Activated T-helper 2 cell treated with anti-CD3 and anti-CD28 coated beads, Interferon-gamma antibody, Interleukin-2, Interleukin-4, amounts not matched to agents 10 μg/mL and 5 μg/mL and 100 μg/mL, durations not matched to agents 14 hours and 24 hours and 36 hours (primary cell): ENCODE measurements at regions not wholly inside any gene's neighbourhood (a gene's known extent, or its start where the extent isn't known, plus 50 kb on each side); places are given as distances from the start of the nearest gene placed in this dataset.
"Not testable (repeated sequence)": the region's sequence is repeated elsewhere in the genome, so short reads cannot be mapped to it uniquely, and the experiment has no call there.

ENCODE experiments used
- DNase-seq: peaks from one replicate; pipeline ENCODE4 v3.0.0; 2021; ENCODE audit warnings: low spot score
- H3K27ac Mint-ChIP-seq: one replicate; pipeline ENCODE4 v1.8.0; 2021; ENCODE audit warnings: mixed read lengths
- H3K27me3 Mint-ChIP-seq: one replicate; pipeline ENCODE4 v1.8.0; 2021; ENCODE audit warnings: low read depth, mixed read lengths
- H3K36me3 Mint-ChIP-seq: one replicate; pipeline ENCODE4 v1.8.0; 2021; ENCODE audit warnings: low read depth, mixed read lengths
- H3K4me1 Mint-ChIP-seq: one replicate; pipeline ENCODE4 v1.8.0; 2021; ENCODE audit warnings: low read depth, mixed read lengths
- H3K4me3 Mint-ChIP-seq: one replicate; pipeline ENCODE4 v1.8.0; 2021; ENCODE audit warnings: low read depth, mild to moderate bottlenecking, moderate library complexity, mixed read lengths
- H3K9me3 Mint-ChIP-seq: one replicate; pipeline ENCODE4 v1.8.0; 2021; ENCODE audit warnings: mixed read lengths
- intact Hi-C: fragments of 100-400 bp; cut with micrococcal nuclease; formaldehyde crosslinking; loops from one replicate; pipeline ENCODE4 v1.15.1; 2023

DNA sequence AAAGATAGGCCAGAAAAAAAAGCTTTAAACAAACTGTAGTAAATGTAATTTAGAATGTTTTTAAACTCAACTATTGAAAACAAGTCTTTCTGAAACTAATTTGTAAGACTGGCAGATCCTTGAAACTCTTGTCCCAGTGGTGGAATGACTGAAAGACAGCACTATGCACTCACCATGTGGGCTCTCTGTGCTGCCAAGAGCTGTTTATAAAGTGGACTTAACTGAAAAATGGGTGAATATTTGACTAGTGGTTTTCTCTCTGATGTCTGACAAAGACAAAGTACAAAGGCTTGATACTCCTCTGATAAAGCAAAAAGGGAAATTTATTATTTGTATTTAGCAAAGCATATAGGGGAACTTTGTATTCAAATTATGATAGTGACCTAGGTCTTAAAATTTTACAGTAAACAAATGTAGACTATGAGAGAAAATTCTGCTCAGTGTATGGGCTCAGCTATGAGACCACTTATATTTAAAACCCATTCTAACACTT lies 635.4 kb downstream of the NR2F1-AS1 start:
- Mint-ChIP-seq H3K27ac (no peak overlapping the region), H3K4me1 (no peaks in the 10 kb centered on the region), H3K27me3 (no peaks in the 10 kb centered on the region), H3K36me3 (no peaks in the 10 kb centered on the region), H3K4me3 (no peak overlapping the region), H3K9me3 (peaks cover 9% of the 10 kb centered on the region)
- intact Hi-C loops, result no loop called here
- DNase-seq, result no peak

DNA sequence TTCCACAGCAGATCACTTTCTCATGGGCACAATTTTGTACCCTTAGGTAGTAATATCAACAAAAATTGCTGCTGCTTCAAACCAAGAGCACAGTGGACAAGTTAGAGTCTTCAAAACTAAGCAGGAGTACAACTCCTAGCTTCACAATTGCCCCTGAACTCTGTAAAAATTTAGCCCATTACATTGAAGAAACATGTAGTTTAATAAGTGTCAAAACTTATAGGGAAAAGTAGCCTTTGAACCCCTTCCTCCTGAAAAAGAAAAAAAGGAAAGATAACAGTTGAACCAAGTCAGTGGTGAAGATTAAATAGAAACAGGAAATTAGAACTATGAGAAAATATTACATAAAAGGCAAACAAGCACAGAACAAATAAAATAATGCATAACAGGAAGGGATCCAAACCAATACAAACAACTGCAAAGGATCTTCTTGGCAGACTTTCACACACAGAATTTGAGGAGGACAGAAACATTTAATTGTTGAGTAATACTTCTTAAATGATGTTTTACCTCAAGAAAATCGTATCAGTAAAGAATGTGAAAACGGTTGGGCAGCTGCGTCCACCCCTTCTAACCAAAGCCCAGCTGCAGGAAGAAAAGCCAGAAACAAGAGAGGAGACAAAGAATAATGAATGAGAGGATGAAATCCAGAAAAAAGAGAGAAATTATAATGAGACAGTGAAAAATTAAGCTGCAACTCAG lies 636.0 kb downstream of the NR2F1-AS1 start:
- Mint-ChIP-seq H3K36me3 (no peaks in the 10 kb centered on the region), H3K4me3 (no peak overlapping the region)

DNA sequence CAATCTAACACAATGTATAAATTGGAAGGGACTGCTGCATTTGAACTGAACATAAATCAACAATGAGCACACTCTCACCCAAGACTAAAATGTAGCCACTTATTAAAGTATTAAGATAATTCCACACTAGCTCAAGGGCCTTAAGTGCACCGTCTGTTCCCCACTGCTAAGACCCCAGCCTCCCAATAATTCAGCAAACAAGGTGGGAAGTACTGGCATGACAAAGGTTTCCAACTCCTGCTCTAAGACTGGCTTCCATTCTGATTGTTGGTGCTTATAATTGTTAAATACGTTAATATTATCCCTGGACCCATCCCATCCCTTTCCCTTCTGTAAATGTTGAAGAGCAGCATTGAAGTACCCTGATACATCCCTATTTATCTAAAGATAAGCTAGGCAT lies 636.7 kb downstream of the NR2F1-AS1 start:
- intact Hi-C loops, result no loop called here
- no peak overlapping the region for H3K27ac Mint-ChIP-seq
- no peaks in the 10 kb centered on the region for H3K27me3 Mint-ChIP-seq
- no peak for DNase-seq
- no peaks in the 10 kb centered on the region for H3K36me3 Mint-ChIP-seq
- H3K4me1 Mint-ChIP-seq, result no peaks in the 10 kb centered on the region
- H3K4me3 Mint-ChIP-seq, result no peak overlapping the region
- peaks cover 4% of the 10 kb centered on the region for H3K9me3 Mint-ChIP-seq

More for the DNA sequence above, 636.0 kb downstream of the NR2F1-AS1 start:
- DNase-seq, result no peak
- intact Hi-C loops, result no loop called here
- H3K27ac Mint-ChIP-seq, result no peak overlapping the region
- H3K27me3 Mint-ChIP-seq, result no peaks in the 10 kb centered on the region
- no peaks in the 10 kb centered on the region for H3K4me1 Mint-ChIP-seq
- H3K9me3 Mint-ChIP-seq, result peaks cover 7% of the 10 kb centered on the region

DNA sequence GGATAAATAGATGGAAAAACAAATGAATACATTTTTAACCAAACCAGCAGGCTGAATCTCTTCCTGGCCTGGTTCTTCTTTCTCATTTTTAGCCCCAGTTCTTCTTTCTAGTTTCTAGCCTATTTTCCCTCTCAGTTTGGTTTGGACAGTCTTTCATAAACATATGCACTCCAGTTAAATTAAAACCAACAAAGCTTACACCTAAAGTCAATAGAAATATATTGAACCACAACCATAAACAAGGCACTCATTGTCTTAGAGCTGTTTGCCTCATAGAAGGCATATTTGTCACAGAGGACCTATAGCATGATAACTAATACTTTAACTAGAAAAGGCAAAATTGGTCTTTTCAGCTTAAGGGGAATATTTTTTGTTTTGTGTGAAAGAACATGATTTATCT lies 638.3 kb downstream of the NR2F1-AS1 start:
- H3K27me3 Mint-ChIP-seq, result no peaks in the 10 kb centered on the region
- no peak for DNase-seq
- H3K36me3 Mint-ChIP-seq, result no peaks in the 10 kb centered on the region
- H3K27ac Mint-ChIP-seq, result no peak overlapping the region
- H3K4me1 Mint-ChIP-seq, result no peaks in the 10 kb centered on the region
- no peak overlapping the region for H3K4me3 Mint-ChIP-seq
- no peaks in the 10 kb centered on the region for H3K9me3 Mint-ChIP-seq
- intact Hi-C loops, result no loop called here

DNA sequence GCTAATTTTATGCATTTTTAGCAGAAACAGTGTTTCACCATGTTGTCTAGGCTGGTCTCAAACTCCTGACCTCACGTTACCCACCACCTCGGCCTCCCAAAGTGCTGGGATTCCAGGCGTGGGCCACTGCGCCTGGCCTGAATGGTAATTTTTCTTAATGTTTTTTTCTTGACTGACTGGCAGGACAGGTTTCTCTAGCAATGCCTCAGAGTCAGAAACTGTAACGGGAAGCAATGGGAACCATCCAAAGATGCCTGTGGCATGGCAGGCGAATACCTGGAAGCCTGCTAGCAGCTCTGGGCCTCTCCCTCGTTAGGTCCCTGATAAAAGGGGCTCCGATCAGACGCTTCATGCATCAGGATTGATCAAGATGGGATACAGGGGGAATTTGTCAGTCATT lies 639.2 kb downstream of the NR2F1-AS1 start:
- Mint-ChIP-seq H3K9me3 (no peaks in the 10 kb centered on the region), H3K36me3 (no peaks in the 10 kb centered on the region), H3K4me1 (no peaks in the 10 kb centered on the region), H3K27me3 (no peaks in the 10 kb centered on the region), H3K4me3 (no peak overlapping the region), H3K27ac (no peak overlapping the region)
- no peak for DNase-seq
- intact Hi-C loops, result no loop called here

DNA sequence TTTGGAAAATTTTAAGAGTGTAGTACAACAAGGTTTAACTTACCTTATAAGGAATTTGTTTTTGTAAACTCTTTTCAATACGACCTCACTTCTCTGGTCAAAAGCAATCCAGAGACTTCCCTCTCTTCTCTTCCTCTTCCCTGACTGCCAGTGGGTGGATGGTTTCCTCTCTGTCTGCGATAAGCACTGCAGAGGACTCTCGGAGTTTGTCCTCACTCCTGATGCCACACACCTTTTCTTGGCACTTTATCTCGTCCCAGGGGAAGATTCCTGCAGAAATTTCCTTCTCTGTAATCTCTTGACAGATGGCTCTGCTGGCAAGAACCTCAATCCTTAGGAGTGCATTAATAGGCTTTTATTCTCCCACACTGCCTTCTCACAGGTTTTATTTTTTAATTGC lies 641.6 kb downstream of the NR2F1-AS1 start:
- H3K27ac Mint-ChIP-seq, result no peak overlapping the region
- H3K4me3 Mint-ChIP-seq, result no peak overlapping the region

DNA sequence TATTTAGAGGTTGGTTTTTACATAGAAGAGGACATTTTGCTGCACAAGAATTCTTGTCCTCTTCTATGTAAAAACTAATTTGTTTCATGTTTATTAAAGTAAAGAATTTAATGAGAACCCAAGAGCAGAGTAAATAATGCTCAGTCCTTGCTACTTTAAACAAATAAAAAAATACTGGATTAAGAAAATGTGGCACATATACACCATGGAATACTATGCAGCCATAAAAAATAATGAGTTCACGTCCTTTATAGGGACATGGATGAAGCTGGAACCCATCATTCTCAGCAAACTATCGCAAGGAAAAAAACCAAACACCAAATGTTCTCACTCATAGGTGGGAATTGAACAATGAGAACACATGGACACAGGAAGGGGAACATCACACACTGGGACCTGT lies 643.6 kb downstream of the NR2F1-AS1 start:
- H3K4me1 Mint-ChIP-seq, H3K27ac Mint-ChIP-seq, H3K36me3 Mint-ChIP-seq, DNase-seq, H3K9me3 Mint-ChIP-seq, intact Hi-C loops, H3K4me3 Mint-ChIP-seq, H3K27me3 Mint-ChIP-seq: not testable (repeated sequence)

More for the DNA sequence above, 641.6 kb downstream of the NR2F1-AS1 start:
- Mint-ChIP-seq H3K4me1 (no peaks in the 10 kb centered on the region), H3K9me3 (no peaks in the 10 kb centered on the region), H3K27me3 (no peaks in the 10 kb centered on the region), H3K36me3 (no peaks in the 10 kb centered on the region)
- intact Hi-C loops, result no loop called here
- DNase-seq, result no peak

DNA sequence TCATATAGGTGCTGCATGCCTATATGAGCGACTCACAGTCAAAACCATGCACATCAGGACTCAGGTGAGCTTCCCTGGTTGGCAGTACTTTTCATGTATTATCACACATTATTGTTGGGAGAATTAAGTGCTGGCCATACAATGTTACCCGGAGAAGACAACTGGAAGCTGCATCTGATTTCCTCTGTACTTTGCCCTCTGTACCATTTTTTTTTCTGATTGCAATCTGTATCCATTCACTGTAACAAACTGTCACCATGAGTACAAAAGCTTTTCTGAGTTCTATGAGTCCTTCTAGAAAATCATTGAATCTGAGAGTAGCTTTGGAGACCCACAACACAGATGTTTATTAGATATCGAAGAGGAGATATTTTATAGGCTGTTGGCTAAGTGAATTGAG lies 651.0 kb downstream of the NR2F1-AS1 start:
- Mint-ChIP-seq H3K27me3 (no peaks in the 10 kb centered on the region), H3K4me1 (no peaks in the 10 kb centered on the region), H3K4me3 (no peak overlapping the region), H3K9me3 (no peaks in the 10 kb centered on the region), H3K27ac (no peak overlapping the region), H3K36me3 (no peaks in the 10 kb centered on the region)
- intact Hi-C loops, result no loop called here
- DNase-seq, result no peak

DNA sequence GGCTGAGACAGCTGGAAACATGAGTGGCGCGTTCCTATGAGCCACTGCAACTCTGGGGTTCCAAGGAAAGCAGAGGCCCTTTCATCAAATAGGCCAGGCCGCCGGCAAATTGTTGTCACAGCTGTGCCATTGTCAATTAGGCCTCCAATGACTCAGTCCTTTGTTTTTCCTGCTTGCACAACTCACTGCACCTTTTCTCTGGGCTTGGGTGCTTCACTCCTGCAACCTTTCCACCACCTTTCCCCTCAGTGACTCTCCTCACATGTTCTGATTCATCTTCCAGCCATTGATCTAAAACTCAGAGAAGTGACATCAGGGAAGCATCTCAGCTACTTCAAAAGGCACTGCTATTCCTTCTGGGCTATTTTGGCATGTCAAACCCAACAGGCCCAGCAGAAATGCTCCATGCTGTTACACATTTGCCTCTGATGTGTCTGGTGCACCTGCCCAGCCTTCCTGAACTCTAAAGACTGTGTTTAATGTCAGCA lies 653.7 kb downstream of the NR2F1-AS1 start:
- DNase-seq, result no peak
- Mint-ChIP-seq H3K36me3 (no peaks in the 10 kb centered on the region), H3K27ac (no peak overlapping the region), H3K9me3 (no peaks in the 10 kb centered on the region), H3K4me3 (no peak overlapping the region), H3K27me3 (no peaks in the 10 kb centered on the region), H3K4me1 (no peaks in the 10 kb centered on the region)
- intact Hi-C loops, result no loop called here

DNA sequence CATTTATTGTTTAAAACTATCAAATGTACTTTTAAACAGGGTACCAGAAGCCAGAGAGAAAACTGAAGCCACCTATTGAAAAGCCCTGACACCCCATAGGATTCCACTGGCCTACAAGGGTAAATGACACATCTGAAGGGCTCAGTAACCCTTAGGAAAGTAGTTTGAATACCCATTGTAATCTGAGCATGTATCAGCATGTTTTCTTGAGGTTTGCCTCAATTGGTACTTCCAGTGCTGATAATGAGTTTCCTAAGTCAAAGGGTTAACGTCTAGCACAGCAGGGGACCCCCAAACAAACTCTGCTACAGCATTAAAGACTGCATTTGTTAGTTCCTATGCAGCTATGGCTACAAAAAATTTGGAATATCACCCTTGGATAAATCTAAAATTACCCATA lies 657.1 kb downstream of the NR2F1-AS1 start:
- Mint-ChIP-seq H3K27me3 (no peaks in the 10 kb centered on the region), H3K27ac (no peak overlapping the region), H3K9me3 (no peaks in the 10 kb centered on the region), H3K4me1 (no peaks in the 10 kb centered on the region), H3K36me3 (no peaks in the 10 kb centered on the region), H3K4me3 (no peak overlapping the region)
- no peak for DNase-seq
- intact Hi-C loops, result no loop called here

DNA sequence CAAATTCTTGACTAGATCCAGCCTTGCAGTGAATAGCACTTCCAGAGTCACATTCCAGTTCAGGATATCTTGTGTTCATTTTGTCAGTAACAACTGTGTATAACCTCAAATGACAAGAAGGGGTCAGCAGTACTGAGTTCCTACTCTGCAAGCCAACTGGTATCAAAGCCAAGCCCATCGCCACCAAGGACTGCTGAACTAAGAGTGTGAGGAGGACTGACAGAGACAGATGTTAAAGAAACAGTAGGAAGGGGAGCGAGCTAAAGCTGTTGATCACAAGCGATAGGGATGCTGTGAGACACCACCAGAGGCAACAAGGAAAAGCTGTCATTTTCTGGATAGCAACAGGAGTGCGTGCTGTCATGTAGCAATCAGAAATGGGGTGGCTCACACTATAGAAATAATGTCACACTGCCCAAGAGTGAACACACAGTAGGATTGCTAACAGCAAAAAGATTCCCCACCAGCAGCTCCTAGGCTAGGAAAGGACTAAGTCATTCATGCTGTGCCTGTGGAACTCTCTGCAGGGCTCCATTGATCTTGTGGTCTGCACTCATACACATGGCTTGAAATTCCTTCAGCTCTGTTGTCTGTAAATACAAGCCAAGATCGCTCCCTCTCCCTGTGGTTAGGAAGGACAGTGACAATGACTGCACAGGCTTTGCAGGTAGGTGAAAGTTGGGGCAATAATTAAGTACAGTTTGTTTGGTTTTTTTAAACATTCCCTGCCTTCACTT lies 658.6 kb downstream of the NR2F1-AS1 start:
- no peaks in the 10 kb centered on the region for H3K4me1 Mint-ChIP-seq
- intact Hi-C loops, result no loop called here
- H3K27ac Mint-ChIP-seq, result no peak overlapping the region
- no peaks in the 10 kb centered on the region for H3K9me3 Mint-ChIP-seq
- no peaks in the 10 kb centered on the region for H3K36me3 Mint-ChIP-seq
- no peak overlapping the region for H3K4me3 Mint-ChIP-seq
- H3K27me3 Mint-ChIP-seq, result no peaks in the 10 kb centered on the region
- DNase-seq, result no peak

DNA sequence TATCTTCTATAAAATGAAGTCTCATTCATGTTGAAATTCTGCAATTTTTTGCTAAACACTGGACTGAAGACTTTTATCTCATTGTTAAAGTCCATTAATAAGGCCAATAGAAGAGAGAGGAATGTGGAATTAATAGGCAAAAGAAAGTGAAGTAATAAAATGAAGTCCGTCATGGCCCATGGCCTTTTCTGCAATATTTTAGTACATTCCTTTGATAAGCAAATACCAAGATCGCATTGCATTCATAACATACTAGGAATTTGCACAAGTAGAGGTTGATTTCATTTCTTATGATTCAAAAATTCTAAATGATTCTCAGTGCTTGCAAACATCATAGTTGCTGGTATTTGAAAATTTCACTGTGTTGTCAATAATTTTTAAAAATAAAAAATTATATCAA lies 664.0 kb downstream of the NR2F1-AS1 start:
- intact Hi-C loops, result no loop called here
- Mint-ChIP-seq H3K27me3 (no peaks in the 10 kb centered on the region), H3K27ac (no peak overlapping the region), H3K36me3 (no peaks in the 10 kb centered on the region), H3K4me3 (no peak overlapping the region), H3K4me1 (no peaks in the 10 kb centered on the region), H3K9me3 (no peaks in the 10 kb centered on the region)
- DNase-seq, result no peak

DNA sequence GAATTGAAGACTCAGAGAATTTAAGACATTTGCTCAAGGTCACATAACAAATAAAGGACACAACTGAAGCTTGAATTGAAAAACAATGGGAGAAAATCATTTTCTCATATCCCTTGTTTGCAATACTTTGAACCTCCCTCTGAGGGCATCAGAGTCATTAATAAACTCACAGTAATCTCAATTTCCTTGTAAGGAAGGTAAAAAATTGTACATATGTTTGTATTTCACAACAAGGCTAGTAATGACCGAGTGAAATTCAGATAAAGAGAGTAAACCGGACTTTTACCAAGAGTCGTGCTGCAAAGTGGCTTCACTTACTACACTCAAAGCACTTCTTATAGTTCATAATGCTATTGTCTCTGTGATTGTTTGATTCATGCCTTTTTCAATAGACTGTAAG lies 665.0 kb downstream of the NR2F1-AS1 start:
- no peaks in the 10 kb centered on the region for H3K27me3 Mint-ChIP-seq
- no peak overlapping the region for H3K4me3 Mint-ChIP-seq
- H3K36me3 Mint-ChIP-seq, result no peaks in the 10 kb centered on the region
- H3K27ac Mint-ChIP-seq, result no peak overlapping the region
- H3K9me3 Mint-ChIP-seq, result no peaks in the 10 kb centered on the region
- no peak for DNase-seq
- intact Hi-C loops, result no loop called here
- H3K4me1 Mint-ChIP-seq, result no peaks in the 10 kb centered on the region
